Ovary (tissue), 7 donors: ENCODE measurements at regions not wholly inside any gene's neighbourhood (a gene's known extent, or its start where the extent isn't known, plus 50 kb on each side); places are given as distances from the start of the nearest gene placed in this dataset.
"Not testable (repeated sequence)": the region's sequence is repeated elsewhere in the genome, so short reads cannot be mapped to it uniquely, and the experiment has no call there.

Experiments used
- DNase-seq, 5 donors: peaks; one replicate each; pipeline ENCODE4 v3.0.0-alpha.2; 2019 to 2020
- H3K27ac ChIP-seq, 2 donors: fragments of 200-600 bp; one replicate each; pipeline versions ENCODE4 v1.5.1 to v1.8.0; 2019 to 2022
- H3K27me3 ChIP-seq: fragments of 200-600 bp; one replicate; pipeline ENCODE4 v1.8.0; 2022
- H3K36me3 ChIP-seq: fragments of 200-600 bp; sonication (generic); one replicate; pipeline ENCODE4 v1.5.1; 2019
- H3K4me1 ChIP-seq: one replicate; pipeline ENCODE4 v1.8.1; 2013; ENCODE audit warnings: mild to moderate bottlenecking, moderate library complexity; ENCODE audit not compliant: insufficient read depth
- H3K4me3 ChIP-seq: fragments of 200-600 bp; sonication (generic); one replicate; pipeline ENCODE4 v1.5.1; 2017
- H3K9me3 ChIP-seq, 2 donors: fragments of 200-600 bp in 1 of 2; sonication (generic) in 1 of 2; one replicate each; pipeline versions ENCODE4 v1.5.1 to v1.8.1; 2013 to 2019; ENCODE audit warnings: mild to moderate bottlenecking in 1 of 2, moderate library complexity in 1 of 2
- CTCF ChIP-seq, 3 donors: fragments of 450-650 bp in 2 of 3; fragments of 200-600 bp in 1 of 3; IDR thresholded peaks; one replicate each; pipeline versions ENCODE4 v1.5.1 to v1.8.0; 2016 to 2022; ENCODE audit warnings: antibody characterized with exemption in 3 of 3, mild to moderate bottlenecking in 1 of 3
- EP300 ChIP-seq: sonication (generic); formaldehyde crosslinking; IDR thresholded peaks from one replicate; pipeline ENCODE4 v1.6.1; 2017; ENCODE audit warnings: antibody characterized with exemption
- POLR2A ChIP-seq: fragments of 450-650 bp; IDR thresholded peaks from one replicate; pipeline ENCODE4 v1.6.1; 2017; ENCODE audit warnings: antibody characterized with exemption, mild to moderate bottlenecking, moderate library complexity
- WGBS, 3 donors: extraction: QIAGEN DNeasy Blood & Tissue Kit in 1 of 3; methylation state at CpG; one replicate each; pipeline versions ENCODE4 v1.1.5 to v1.1.7; 2013 to 2017; 5-methylcytosine and 5-hydroxymethylcytosine counted together
- intact Hi-C, 4 donors: fragments of 100-400 bp; cut with DNase I; formaldehyde crosslinking; loops; one replicate each; pipeline versions ENCODE4 v1.11.0 to v1.15.1; 2022 to 2023
- donor health status: DM: no; HTN: no; CAD: no; lungs with moderate emphysema.
- donor health status: DM: no; HTN: no; CAD: no.
- donor health status: Bipolar disorder and iron deficiency.
- donor health status: DM: no; HTN: no; CAD: no.
- donor health status: DM: yes; HTN: yes; CAD: no.

- DNase-seq: no peak
- Histone ChIP-seq H3K36me3 (no peaks in the 10 kb centered on the region), H3K27me3 (no peaks in the 10 kb centered on the region), H3K9me3 (no peaks in the 10 kb centered on the region), H3K4me1 (no peaks in the 10 kb centered on the region), H3K4me3 (no peak overlapping the region), H3K27ac (no peak overlapping the region)
- TF ChIP-seq EP300: no peak
- intact Hi-C loops: no loop called here
- WGBS, 3 donors: 33 to 41% (median 38%) methylated on average over 20 of the region's 20 CpGs
These were observed 66.8 kb downstream of the MRPL57 start for GRCh38 chr13:21243045-21243897.

DNA sequence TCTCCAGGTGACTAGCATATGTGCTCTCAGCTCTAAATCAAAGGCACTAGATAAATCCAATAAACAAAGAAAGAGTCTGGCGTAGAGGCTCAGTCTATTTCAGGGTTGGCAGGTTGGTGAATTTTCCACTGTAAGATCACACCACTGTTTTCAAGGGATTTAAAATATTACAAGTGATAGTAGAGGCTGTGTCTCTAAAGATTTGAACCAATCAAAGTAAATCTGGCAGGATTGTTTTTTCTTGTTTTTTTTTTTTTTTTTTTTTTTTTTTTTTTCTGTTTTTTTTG lies 67.4 kb downstream of the MRPL57 start:
- intact Hi-C loops, H3K27ac ChIP-seq: not testable (repeated sequence)
- WGBS, 3 donors: 30 to 48% (median 38%) methylated on average over 1 of the region's 1 CpG

DNA sequence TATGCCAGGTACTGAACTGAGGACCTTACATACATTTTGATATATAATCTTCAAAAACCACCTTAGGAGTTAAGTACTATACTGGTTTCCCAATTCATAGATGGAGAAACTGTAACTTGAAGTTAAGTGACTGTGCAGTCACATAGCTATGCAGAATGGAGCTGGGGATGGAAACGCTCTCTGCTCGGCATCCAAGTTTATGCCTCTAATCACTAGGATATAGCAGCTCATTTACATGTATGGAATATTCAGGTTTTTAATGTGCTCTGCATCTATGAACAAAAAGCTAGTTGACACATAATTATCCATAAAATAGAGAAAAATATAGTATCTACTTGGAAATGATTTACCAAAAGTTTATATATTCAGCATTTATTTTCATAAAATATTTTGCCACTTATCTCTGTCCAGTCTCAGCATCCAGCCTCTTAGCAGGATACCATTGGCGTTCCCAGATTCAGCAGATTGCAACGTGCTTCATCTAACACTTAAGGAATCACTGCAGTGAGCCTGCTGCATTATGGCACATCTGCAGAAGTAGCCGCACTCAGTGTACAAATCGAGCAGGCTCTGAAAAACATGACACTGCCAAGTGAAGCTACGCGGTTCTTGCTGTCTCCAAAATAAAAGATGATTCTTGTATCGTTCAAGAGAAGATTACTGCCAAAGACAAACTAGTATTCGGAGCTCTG lies 70.4 kb downstream of the MRPL57 start:
- WGBS, 3 donors: 73 to 82% (median 74%) methylated on average over 10 of the region's 10 CpGs
- intact Hi-C loops: no loop called here
- no peak for DNase-seq
- no peaks in the 10 kb centered on the region for H3K36me3 ChIP-seq
- H3K27ac ChIP-seq: no peak overlapping the region
- TF ChIP-seq CTCF (IDR thresholded peaks at IDR 0.05) (no peak), POLR2A (no peak), EP300 (no peak)
- H3K27me3 ChIP-seq: no peaks in the 10 kb centered on the region
- H3K4me1 ChIP-seq: no peaks in the 10 kb centered on the region
- H3K9me3 ChIP-seq: no peaks in the 10 kb centered on the region
- no peak overlapping the region for H3K4me3 ChIP-seq

More for the DNA sequence above, 67.4 kb downstream of the MRPL57 start:
- not testable (repeated sequence) for H3K9me3 ChIP-seq, H3K4me3 ChIP-seq, H3K36me3 ChIP-seq, H3K27me3 ChIP-seq, H3K4me1 ChIP-seq, DNase-seq

DNA sequence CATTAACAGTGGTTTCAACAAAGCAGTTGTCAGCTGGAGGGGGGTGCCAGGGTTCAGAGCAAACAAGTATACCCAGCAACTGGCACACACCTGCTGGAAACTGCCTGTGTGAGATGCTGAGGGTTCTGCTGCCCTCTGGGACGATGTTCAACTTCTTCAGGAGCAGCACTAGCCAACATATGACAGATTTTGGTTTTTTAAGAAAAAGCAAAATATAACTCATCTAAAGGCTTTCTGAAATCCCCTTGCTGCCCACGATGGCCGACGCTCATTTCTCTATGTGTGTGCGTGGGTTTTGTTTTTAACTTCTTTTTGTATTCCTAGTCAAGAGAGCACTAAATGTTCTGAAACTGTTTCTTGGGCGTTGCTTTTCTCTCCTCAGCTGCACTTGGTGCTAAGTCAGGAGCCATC lies 79.9 kb downstream of the MRPL57 start:
- TF ChIP-seq POLR2A (no peak), CTCF (IDR thresholded peaks at IDR 0.05) (no peak), EP300 (no peak)
- no peak for DNase-seq
- Histone ChIP-seq H3K4me3 (no peak overlapping the region), H3K36me3 (no peaks in the 10 kb centered on the region), H3K27me3 (no peaks in the 10 kb centered on the region), H3K9me3 (no peaks in the 10 kb centered on the region), H3K4me1 (no peaks in the 10 kb centered on the region), H3K27ac (no peak overlapping the region)
- intact Hi-C loops: no loop called here
- 58 to 78% (median 64%) methylated on average over 6 of the region's 6 CpGs for WGBS, 3 donors

- Histone ChIP-seq H3K4me3 (no peak overlapping the region), H3K27me3 (no peaks in the 10 kb centered on the region), H3K36me3 (no peaks in the 10 kb centered on the region), H3K27ac (no peak overlapping the region), H3K4me1 (no peaks in the 10 kb centered on the region), H3K9me3 (no peaks in the 10 kb centered on the region)
- DNase-seq: no peak
- WGBS, 3 donors: 71 to 77% (median 74%) methylated on average over 2 of the region's 2 CpGs
- intact Hi-C loops: no loop called here
- no peak for TF ChIP-seq CTCF (IDR thresholded peaks at IDR 0.05)
- TF ChIP-seq POLR2A: no peak
- TF ChIP-seq EP300: no peak
These were observed 80.4 kb downstream of the MRPL57 start for GRCh38 chr13:21256891-21257290.
